Skeletal muscle tissue (tissue), 3 donors: ENCODE measurements at regions not wholly inside any gene's neighbourhood (a gene's known extent, or its start where the extent isn't known, plus 50 kb on each side); places are given as distances from the start of the nearest gene placed in this dataset.

Experiments used
- H3K27ac ChIP-seq: one replicate; pipeline ENCODE4 v1.7.0; 2013; ENCODE audit warnings: mild to moderate bottlenecking, low read depth, low read length, inconsistent platforms
- H3K27me3 ChIP-seq, 3 donors: one replicate each; pipeline ENCODE4 v1.7.0; 2013; ENCODE audit warnings: low read length in 3 of 3; ENCODE audit not compliant: control insufficient read depth in 3 of 3, insufficient read depth in 3 of 3
- H3K36me3 ChIP-seq, 3 donors: one replicate each; pipeline ENCODE4 v1.7.0; 2013; ENCODE audit warnings: low read length in 3 of 3; ENCODE audit not compliant: control insufficient read depth in 3 of 3, insufficient read depth in 3 of 3
- H3K4me1 ChIP-seq, 3 donors: one replicate each; pipeline ENCODE4 v1.7.0; 2013; ENCODE audit warnings: low read length in 3 of 3, mild to moderate bottlenecking in 3 of 3; ENCODE audit not compliant: control insufficient read depth in 3 of 3, insufficient read depth in 3 of 3
- H3K4me3 ChIP-seq, 3 donors: one replicate each; pipeline ENCODE4 v1.7.0; 2013; ENCODE audit warnings: low read length in 3 of 3
- H3K9ac ChIP-seq, 3 donors: one replicate each; pipeline ENCODE4 v1.7.0; 2013; ENCODE audit warnings: low read length in 3 of 3, mild to moderate bottlenecking in 3 of 3, moderate library complexity in 2 of 3, low read depth in 1 of 3
- H3K9me3 ChIP-seq, 3 donors: one replicate each; pipeline ENCODE4 v1.7.0; 2013; ENCODE audit warnings: low read length in 3 of 3; ENCODE audit not compliant: control insufficient read depth in 3 of 3
- donor health status: Osteomylitis.

DNA sequence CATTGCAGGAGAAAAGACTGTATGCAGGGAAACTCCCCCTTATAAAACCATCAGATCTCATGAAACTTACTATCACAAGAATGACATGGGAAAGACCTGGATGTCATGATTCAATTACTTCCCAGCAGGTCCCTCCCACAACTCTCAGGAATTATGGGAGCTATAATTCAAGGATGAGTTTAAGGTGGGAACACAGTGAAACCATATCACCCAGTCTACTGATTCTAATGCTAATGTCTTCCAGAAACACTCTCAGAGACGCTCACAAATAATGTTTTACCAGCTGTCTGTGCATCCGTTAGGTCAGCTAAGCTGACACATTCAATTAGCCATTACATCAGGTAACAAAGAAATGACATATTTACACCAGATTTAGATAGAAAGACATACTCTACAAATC lies 637.9 kb downstream of the NLGN4Y start:
- no peaks in the 10 kb centered on the region for H3K9me3 ChIP-seq
- no peak overlapping the region for H3K9ac ChIP-seq
- no peaks in the 10 kb centered on the region for H3K36me3 ChIP-seq
- no peak overlapping the region for H3K4me3 ChIP-seq
- H3K4me1 ChIP-seq, result no peaks in the 10 kb centered on the region
- H3K27ac ChIP-seq, result no peak overlapping the region
- H3K27me3 ChIP-seq, result no peaks in the 10 kb centered on the region

DNA sequence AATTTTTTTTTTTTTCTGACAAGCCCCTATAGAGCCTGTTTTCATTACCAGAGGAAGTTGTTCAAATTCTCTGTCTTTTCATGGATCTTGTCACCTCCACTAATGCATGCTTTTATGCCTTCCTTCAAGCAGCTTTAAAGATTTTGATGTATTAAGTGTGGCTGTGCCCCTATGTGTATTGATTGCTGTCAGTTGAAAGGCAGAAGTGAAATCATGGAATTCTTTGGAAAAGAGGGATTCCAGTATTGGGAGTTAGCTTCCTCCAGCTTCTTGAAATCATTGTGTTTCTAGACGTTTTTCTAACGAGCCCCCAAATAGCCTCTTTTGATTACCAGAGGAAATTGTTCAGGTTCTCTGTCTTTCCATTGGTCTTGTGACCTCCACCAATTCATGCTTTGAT lies 655.6 kb downstream of the NLGN4Y start:
- no peaks in the 10 kb centered on the region for H3K9me3 ChIP-seq
- no peak overlapping the region for H3K9ac ChIP-seq
- H3K36me3 ChIP-seq, result no peaks in the 10 kb centered on the region
- H3K27me3 ChIP-seq, result no peaks in the 10 kb centered on the region
- H3K27ac ChIP-seq, result no peak overlapping the region
- no peak overlapping the region for H3K4me3 ChIP-seq
- H3K4me1 ChIP-seq, result no peaks in the 10 kb centered on the region

DNA sequence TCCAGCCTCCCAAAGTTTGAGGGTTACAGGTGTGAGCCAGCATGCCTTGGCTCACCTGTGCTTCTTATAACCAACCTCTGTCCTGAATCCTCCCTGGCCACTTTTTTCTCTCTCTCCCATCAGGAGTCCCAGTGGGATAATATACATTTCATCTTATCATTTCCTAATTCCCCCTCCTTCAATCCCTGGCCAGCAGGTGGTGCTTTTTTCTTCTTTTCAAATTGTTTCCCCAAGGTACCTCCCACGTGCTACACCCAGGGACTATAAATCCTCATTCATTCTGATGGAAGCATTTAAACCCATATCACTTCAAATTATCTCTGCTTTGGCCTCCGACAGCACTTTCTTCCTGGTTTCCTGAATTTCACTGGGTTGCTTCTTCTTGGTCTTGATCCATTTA lies 704.7 kb downstream of the NLGN4Y start:
- no peak overlapping the region for H3K9ac ChIP-seq
- H3K27ac ChIP-seq, result no peak overlapping the region
- H3K9me3 ChIP-seq, result no peaks in the 10 kb centered on the region
- H3K4me1 ChIP-seq, result no peaks in the 10 kb centered on the region
- H3K27me3 ChIP-seq, result no peaks in the 10 kb centered on the region
- H3K4me3 ChIP-seq, result no peak overlapping the region
- no peaks in the 10 kb centered on the region for H3K36me3 ChIP-seq

DNA sequence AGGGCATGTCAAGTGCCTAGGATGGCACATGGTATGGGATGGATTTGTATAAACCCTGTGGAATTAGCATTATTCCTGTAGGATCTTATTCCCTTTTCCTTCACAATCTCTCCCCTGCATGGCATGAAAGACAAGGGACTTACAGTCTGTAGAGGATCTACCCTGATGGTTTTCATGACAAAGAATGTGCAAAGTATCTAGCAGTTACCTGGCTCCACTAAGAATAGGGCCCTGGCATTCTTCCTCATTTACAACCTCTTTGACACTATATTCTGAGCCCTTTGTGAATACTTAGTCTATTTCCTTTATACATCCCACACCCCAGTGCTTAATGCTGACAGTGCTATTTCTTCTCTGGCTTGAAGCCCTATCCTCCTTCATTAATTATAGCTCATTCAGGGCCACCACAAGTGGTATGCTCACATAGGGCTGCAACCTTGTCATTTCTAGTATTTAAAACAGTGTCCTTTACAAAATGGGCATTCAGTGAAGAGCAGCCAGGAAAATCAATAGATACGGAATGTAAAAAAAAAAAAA lies 715.3 kb downstream of the NLGN4Y start:
- no peak overlapping the region for H3K27ac ChIP-seq
- no peak overlapping the region for H3K9ac ChIP-seq
- no peaks in the 10 kb centered on the region for H3K4me1 ChIP-seq
- no peak overlapping the region for H3K4me3 ChIP-seq
- H3K36me3 ChIP-seq, result no peaks in the 10 kb centered on the region
- H3K27me3 ChIP-seq, result no peaks in the 10 kb centered on the region
- no peaks in the 10 kb centered on the region for H3K9me3 ChIP-seq

DNA sequence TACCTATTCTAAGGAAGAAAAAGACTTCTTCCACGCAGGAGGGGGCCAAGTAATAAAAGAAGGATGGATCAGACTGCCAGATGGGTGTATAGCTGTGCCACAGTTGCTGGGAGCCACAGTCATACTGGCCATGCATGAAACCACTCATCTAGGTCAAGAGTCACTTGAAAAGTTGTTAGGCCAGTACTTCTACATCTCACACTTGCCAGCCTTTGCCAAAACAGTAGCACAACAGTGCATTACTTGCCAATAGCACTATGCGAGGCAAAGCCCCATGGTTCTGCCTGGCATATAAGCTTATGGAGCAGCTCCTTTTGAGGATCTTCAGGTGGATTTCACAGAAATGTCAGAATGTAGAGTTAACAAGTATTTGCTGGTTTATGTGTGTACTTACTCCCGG lies 735.0 kb downstream of the NLGN4Y start:
- no peaks in the 10 kb centered on the region for H3K36me3 ChIP-seq
- no peak overlapping the region for H3K4me3 ChIP-seq
- no peaks in the 10 kb centered on the region for H3K27me3 ChIP-seq
- no peaks in the 10 kb centered on the region for H3K9me3 ChIP-seq
- H3K4me1 ChIP-seq, result no peaks in the 10 kb centered on the region
- H3K27ac ChIP-seq, result no peak overlapping the region
- H3K9ac ChIP-seq, result no peak overlapping the region

DNA sequence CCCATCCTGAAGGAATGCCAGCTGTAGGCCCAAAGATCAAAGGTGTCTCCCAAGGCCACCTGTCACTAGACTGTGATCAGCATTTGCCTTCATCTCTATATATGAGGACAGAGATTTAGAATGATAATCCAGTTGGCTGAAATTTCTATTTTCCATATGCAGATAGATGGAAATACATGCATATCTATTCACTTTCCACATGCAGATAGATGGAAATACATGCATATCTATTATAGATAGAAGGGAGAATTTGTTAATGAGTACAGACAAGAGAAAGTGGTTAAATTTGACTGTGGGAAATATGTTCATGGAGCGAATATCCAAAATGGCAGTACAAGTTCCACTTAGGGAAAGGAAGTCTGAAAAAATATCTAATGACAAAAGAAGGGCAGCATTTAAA lies 762.2 kb downstream of the NLGN4Y start:
- Histone ChIP-seq H3K27me3 (no peaks in the 10 kb centered on the region), H3K9me3 (no peaks in the 10 kb centered on the region), H3K36me3 (no peaks in the 10 kb centered on the region), H3K9ac (no peak overlapping the region), H3K27ac (no peak overlapping the region), H3K4me3 (no peak overlapping the region), H3K4me1 (no peaks in the 10 kb centered on the region)

DNA sequence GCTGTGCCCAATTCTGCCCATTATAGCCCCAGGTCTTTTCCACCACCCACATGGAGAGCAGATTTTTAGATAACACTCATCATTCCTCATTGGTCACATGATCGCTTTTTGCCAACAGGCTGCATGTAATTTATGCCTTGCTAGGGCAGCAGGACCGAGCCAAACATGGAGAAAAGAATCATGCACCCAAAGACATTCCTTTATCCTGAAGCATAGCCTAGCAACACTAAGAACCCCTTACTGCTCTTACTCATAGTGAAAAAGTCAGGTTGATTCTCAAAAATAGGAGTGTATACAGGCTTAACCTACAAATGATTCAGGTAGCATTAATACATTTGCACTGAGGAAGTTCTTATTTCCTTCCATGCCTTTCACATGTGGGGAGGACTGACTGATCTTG lies 765.5 kb downstream of the NLGN4Y start:
- Histone ChIP-seq H3K36me3 (no peaks in the 10 kb centered on the region), H3K27me3 (no peaks in the 10 kb centered on the region), H3K27ac (no peak overlapping the region)

DNA sequence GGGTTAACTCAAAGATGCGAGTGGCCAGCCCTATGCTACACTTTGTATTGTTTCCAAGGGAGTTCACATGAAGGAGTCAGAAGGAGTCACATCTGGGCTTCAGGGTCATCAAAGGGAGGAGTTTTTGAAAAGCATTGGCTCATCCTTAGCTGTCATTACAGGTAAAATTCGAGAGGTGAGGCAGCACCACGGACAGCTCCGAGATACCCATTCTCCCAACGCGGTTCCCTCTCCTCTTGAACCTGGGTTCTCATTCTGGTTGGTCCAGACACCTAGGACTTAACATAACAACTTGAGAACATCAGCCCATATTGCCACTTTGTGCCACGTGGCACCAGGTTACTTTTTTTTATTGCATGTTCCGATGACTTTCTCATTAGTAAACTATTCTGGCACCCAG lies 768.6 kb downstream of the NLGN4Y start:
- H3K27ac ChIP-seq, result no peak overlapping the region

More for the DNA sequence above, 765.5 kb downstream of the NLGN4Y start:
- H3K9me3 ChIP-seq, result no peaks in the 10 kb centered on the region
- H3K4me3 ChIP-seq, result no peak overlapping the region
- H3K9ac ChIP-seq, result no peak overlapping the region
- no peaks in the 10 kb centered on the region for H3K4me1 ChIP-seq

DNA sequence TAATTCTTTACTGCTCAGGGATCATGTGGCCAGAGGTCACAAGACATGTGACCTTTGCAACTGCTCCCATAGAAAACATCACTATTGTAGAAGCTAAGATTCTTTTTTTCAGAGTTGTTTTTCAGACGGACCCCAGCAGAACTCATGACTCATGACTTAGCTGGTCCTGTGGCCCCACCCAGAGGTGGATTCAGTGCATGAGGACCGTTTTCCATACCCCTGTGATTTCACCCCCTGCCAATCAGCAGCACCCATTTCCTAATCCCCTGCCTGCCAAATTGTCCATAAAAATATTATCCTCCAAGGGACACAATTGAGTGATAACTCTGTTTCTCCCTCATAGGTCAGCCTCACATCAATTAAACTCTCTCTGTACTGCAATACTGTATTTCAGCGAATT lies 777.5 kb downstream of the NLGN4Y start:
- no peaks in the 10 kb centered on the region for H3K4me1 ChIP-seq
- no peaks in the 10 kb centered on the region for H3K36me3 ChIP-seq
- H3K27me3 ChIP-seq, result no peaks in the 10 kb centered on the region
- H3K9me3 ChIP-seq, result no peaks in the 10 kb centered on the region
- no peak overlapping the region for H3K9ac ChIP-seq
- no peak overlapping the region for H3K4me3 ChIP-seq
- no peak overlapping the region for H3K27ac ChIP-seq

More for the DNA sequence above, 768.6 kb downstream of the NLGN4Y start:
- H3K4me1 ChIP-seq, result no peaks in the 10 kb centered on the region
- no peak overlapping the region for H3K9ac ChIP-seq
- H3K36me3 ChIP-seq, result no peaks in the 10 kb centered on the region
- H3K4me3 ChIP-seq, result no peak overlapping the region
- H3K9me3 ChIP-seq, result no peaks in the 10 kb centered on the region
- H3K27me3 ChIP-seq, result no peaks in the 10 kb centered on the region

DNA sequence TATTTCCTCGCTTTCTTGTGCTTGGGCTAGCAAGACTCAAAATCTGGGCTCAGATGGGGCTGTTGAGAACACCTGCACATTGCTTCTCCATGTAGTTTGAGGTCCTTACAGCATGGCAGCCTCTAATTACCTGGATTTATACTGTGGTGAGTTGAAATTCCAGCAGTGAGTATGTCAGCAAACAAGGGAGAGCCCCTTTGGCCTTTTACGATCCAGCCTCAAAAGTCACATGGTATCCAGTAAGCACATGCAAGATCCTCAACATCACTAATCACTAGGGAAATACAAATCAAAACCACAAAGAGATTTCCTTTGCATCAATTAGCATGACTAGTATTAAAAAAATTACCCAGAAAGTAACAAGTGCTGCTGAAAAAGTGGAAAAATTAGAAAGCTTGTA lies 787.8 kb downstream of the NLGN4Y start:
- H3K4me3 ChIP-seq, result no peak overlapping the region
- no peak overlapping the region for H3K27ac ChIP-seq
- no peak overlapping the region for H3K9ac ChIP-seq
- no peaks in the 10 kb centered on the region for H3K27me3 ChIP-seq
- no peaks in the 10 kb centered on the region for H3K36me3 ChIP-seq
- no peaks in the 10 kb centered on the region for H3K4me1 ChIP-seq
- no peaks in the 10 kb centered on the region for H3K9me3 ChIP-seq

DNA sequence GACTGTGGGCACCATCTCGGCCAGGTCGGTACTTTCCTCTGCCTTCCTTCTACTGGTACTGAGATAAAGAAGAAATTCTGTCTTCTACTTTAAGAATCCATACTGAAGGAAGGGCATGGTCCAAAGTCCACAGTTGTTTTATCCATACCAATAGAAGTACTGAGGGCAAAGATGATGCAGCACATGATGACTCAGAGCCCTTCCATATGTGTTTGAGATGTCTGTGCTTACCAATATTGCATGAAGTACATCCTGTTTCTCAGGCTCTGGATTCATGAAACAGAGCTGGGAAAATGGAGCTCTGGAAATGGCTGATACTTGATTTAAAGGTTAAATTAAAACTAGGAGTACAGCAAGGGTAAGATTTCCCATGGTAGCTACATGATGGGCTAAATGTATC lies 799.9 kb downstream of the NLGN4Y start:
- Histone ChIP-seq H3K36me3 (no peaks in the 10 kb centered on the region), H3K9ac (no peak overlapping the region), H3K9me3 (no peaks in the 10 kb centered on the region), H3K27ac (no peak overlapping the region), H3K27me3 (no peaks in the 10 kb centered on the region), H3K4me3 (no peak overlapping the region), H3K4me1 (no peaks in the 10 kb centered on the region)
